ENCODE measurements at regions not wholly inside any gene's neighbourhood (a gene's known extent, or its start where the extent isn't known, plus 50 kb on each side); places are given as distances from the start of the nearest gene placed in this dataset.
A peak's percentile ranks its signal among the peaks of the same experiment; 100 is the strongest.

DNA sequence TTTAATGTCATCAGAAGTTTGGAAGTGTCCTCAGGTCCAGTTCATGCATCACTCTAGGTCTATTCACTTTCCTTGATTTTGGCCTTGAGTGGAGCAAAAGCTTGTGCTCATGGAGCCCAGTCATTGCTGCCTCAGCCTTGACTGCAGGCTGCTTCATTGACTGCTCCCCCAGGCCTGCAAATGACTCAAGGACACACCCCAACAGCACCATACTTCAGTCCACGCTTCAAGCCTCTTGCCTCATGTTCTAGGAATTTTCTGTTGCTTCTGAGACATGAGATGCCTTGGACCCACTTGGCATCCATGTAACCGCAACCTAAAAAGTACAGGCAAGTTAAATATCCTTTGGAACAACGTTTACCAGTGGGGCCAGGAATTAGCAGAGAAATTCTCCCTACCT, 193.7 kb downstream of the PIK3R1 start:
- no peak for DNase-seq

DNA sequence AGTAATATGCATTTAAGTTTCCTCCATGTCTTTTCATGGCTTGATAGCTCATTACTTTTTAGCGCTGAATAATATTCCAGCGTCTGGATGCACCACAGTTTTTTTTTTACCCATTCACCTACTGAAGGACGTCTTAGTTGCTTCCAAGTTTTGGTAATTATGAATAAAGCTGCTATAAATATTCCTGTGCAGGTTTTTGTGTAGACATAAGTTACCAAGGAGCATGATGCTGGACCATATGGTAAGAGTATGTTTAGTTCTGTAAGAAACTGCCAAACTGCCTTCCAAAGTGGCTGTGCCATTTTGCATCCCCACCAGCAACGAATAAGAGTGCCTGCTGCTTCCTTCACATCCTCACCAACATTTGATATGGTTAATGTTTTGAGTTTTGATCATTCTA, 195.6 kb downstream of the PIK3R1 start:
- DNase-seq: no peak

DNA sequence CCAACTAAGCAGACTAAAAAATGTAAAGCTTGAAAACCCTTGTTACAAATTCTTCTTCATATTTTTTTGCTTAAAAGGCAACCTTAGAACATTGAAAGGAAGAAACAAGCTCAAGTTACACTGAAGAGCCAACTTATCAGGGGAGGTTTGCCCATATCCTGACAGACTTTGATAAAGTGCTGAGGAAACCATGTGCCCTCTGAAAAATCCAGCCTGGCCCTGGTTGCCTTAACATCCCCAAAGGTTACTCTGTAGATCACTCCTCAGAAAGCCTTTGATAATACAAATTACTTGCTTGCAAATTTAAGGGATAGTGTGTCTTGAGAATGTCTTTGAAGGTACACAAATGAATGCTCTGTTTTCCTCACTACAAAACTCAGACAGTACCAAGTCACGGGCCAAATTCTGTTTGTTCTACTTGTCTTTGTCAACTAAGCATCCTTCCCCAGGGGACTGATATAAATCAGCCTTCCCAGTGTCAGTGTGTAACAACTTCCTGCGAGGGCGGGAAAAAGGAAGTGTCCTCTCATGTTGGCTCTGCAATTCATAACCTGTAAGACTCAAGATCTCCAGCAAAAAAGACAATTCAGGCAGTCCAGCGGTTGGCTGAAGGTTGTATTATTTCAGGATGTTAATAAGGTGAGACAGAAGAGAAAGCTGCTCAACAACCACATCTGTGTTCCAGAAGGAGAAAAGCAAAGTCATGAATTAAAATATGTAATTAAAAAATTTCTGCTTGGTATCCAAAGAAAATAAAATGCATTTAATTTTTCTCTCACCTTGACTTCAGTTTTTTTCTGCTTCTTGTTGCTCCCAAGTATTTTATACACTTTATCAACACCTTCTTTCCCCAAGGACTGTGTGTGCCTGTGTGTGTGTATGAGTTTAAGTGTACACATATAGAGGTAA, 199.9 kb downstream of the PIK3R1 start:
- no peak for DNase-seq

DNA sequence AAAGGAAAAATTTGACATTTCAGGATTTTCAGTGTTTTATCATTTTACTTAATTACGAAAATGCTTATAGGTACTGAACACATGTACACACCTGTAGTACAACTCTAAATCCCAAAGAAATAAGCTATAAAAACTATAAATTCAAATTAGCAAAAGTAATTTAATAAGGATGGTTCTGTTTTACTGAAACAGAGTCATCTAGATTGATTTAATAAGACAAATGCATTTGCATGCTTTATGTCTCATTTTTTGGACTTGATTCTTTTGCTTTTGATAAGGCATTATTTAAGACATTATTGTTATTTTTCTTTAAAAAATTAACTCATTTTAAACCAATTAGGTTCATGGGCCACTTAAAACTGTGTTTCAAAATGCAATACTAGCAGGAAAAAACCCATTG, 201.2 kb downstream of the PIK3R1 start:
- DNase-seq: no peak

DNA sequence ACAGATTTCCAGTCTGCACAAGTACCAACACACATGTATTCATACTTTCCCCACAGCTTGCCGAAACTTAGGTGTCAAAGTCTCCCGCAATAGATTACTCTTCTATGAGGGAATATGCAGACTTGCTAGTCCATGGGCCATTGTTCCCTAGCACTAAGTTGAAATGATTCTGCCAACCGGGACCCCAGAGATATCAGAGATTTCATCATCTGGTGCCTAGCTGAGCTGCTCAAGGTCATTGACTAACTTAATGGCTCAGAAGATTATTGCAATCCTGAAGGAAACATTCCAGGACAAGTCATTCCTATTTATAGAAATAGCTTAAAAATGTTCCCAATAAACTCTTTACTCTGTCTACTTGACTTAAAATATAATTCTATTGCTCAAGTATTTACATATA, 202.6 kb downstream of the PIK3R1 start:
- DNase-seq: no peak

DNA sequence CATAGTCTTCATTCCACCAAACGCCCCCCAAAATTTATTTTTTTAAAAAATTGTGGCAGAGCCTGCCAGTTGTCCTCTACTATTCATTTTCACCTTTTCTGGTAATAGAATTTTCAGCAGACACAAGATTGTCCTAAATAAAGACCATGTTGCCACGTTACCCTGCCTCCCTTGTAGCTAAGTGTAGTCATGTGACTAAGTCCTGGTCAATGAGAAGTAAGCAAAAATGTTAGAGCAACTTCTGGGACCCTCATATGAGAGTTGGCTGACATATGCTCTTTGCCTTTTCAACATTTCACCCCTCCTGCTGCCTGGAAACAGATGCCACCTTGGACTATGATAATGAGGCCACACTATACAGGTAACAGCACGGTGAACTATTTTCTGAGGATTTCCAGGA, 203.1 kb downstream of the PIK3R1 start:
- DNase-seq: no peak

DNA sequence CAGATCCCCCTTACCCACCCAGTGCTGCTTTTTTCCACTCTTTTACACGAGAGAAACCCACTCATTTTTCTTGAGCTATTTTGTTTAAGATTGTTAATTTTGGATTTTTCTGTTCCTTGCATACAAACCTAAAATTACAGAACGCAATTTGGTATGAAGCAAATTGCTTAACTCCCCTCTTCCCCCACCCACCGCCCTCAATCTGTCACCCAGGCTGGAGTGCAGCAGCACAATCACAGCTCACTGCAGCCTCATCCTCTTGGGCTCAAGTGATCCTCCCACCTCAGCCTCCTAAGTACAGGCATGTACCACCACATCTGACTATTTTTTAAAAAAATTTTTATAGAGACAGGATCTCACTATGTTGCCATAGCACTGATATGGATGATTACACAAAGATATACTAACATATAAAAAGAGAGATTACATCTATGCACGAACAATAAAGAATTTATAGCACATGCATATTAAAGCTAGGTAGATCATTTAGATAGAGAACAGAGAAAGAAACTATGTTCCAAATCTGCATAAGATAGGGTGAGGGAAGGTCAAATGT, 203.6 kb downstream of the PIK3R1 start:
- DNase-seq: no peak

DNA sequence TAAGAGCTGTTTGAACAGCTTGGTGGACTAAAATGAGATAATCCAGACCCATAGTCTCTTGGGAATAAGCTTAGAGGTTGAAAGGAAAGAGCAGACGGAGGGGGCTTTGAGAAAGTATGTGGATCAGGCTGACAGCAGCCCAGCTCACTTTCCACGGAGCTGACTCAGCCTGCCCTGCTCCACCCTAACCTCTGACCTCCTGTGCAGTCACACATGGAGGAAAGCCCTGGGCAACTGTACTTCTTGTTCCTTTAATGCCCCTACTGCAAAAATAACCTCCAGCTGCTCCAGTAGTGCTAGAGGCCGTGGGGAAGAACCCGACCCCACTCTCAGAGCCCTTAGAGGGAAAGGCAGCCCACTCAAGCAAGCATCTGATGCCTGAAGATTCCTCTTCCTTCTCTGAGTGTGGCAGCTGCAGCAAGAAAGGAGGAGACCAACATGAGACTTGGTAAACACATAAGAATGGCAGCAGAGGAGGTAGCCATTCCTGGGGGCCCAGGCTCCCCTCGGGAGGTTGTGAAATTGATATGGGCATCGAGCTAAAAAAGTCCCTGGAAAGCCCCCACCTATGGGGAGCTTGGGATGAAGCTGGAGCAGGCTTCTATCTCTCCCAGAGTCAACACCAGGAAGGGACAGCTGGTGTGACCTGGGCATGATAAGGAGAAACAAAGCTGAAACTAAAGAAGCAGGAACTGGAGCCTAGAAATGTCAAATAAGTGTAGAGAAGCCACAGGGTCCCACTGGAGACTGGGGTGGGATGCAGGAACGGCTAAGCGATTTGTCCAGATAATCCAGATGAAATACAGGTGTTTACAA, 204.3 kb downstream of the PIK3R1 start:
- DNase-seq: no peak

DNA sequence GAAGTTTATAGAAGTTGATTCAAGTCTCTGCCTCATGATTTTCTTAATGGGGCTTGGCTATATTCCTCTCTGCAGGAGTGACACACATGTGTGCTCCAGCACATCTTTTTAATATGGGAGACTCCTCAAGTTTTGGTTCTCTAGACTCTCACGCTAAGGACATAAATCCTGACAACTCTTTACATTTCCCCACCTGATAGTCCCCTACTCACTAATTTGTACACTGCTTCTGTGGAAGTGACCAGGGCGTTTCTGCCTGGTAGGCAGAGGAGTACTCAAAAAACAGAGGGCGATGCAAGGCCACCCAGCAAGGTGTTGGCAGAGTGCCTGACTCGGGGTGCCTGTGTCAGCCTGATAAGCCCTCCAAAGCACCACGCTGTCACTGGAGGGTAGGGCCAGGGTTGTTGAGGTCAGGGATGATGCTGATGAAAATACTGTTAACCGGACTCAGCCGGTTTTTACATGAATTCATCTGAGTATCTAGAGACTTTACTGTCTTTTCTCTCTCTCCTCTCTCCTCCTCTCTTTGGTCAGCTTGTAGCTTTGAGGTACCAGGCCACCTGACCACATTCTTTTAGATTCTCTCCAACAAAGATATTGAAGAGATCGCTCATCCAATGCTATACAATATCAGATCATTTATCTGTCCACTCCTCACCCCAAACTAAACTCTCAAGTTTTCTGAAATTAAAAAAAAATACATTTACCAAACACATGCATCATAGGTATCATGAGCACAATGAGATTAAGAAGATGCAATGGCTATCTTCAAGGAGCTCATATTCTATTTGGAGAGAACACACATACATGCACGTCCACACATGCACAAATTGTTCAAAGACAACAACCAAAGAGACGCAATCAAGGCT, 205.2 kb downstream of the PIK3R1 start:
- DNase-seq: no peak

DNA sequence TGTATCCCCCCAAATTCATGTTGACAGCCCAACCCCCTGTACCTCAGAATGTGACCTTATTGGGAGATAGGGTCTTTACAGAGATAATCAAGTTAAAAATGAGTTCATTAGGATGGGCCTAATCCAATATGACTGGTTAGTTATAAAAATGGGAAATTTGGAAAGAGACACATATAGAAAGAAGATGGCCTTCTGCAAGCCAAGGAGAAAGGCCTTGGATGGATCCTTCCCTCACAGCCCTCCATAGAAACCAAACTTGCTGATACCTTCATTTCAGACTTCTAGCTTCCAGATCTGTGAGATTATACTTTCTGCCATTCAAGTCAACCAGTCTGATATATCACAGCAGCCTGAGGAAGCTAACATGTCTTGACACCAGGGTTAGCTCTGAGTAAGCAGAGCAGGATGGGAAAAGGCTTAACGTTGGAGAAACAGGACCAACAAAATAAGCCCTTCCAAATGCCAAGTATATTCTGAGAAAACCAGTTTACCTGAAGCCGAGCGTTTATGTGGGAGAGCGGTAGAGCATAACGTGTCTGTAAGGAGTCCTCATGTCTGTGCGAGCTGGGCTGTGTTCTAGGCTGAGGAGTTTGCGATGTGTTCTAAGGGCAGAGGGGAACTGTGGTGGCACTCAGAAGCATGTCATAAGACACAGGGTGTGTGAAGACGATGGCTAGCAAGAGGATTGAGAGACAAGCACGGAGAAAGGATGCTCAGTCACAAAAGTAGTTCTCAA, 206.1 kb downstream of the PIK3R1 start:
- DNase-seq: no peak

DNA sequence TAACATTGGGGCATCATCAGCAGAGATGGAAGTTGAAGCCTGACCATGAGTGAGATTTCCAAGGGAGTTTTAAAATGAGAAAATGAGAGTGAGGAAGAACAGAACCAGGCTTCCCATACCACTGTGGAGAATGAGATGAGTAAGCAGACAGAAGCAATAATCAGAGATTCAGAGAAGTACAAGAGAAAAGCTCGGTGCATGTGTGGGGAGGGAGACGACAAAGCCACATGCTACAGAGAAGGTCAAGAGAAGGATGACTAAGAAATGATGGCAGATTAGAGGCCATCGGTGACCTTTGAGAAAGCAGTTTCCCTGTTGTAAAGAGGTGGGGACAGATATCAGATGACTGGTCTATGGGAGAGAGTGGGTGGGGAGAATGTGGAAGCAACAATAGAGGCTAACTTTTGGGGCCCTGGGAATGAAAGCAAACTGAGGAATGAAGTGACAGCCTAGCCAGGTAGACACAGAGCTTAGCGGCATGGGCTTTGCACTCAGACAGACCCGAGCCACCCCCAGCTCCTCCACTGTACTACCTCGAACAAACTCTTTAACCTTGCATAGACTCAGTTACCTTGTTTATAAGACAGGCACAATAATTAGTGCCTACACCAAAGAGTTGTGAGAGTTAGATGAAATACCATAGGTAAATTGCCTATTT, 207.7 kb downstream of the PIK3R1 start:
- no peak for DNase-seq

DNA sequence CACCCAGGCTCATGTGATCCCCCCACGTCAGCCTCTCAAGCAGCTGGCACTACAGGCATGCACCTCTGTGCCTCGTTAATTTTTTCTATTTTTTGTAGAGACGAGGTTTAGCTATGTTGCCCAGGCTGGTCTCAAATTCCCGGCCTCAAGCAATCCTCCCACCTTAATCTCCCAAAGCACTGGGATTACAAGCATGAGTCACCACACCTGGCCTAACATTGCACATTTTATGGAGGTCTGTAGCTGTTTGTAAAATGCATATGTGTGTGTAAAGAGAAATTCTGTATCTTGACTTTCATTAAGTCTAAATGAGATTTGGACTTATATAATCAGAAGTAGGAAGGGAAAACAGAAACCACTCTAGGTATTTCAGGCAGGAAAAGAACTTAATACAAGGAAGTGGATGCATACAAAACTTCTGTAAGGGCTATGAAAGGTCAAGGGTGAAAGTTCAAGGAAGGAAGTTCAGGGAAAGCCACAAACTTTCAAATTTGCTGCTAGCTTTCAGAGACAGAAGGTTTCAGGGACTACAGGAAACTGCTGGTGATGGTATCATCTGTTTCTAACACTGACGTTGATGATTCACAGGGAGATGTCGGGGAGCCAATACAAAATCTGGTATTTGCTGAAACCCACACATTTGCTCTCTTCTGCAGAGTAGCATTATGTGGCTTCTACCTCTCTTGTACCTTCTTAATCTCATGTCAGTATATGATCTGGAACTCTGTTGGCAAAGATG, 209.4 kb downstream of the PIK3R1 start:
- DNase-seq: peak; percentile 49

DNA sequence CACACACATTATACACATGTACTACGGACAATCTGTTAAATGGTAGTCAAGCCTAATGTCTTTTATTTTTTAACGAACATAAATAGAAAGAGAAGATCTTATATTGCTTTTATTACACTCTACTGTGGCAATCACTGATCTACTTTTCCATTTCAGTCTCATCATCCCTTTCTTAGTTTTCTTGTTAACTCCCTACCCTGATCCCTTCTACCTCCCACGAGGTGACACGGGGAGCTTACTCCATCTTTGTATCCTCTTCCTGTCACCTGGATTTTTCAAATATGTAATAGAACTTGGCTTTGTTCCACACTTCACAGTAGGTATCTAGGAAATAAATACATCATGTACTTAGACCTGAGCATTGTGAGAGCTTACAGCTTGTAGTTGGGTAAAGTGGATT, 211.0 kb downstream of the PIK3R1 start:
- no peak for DNase-seq

DNA sequence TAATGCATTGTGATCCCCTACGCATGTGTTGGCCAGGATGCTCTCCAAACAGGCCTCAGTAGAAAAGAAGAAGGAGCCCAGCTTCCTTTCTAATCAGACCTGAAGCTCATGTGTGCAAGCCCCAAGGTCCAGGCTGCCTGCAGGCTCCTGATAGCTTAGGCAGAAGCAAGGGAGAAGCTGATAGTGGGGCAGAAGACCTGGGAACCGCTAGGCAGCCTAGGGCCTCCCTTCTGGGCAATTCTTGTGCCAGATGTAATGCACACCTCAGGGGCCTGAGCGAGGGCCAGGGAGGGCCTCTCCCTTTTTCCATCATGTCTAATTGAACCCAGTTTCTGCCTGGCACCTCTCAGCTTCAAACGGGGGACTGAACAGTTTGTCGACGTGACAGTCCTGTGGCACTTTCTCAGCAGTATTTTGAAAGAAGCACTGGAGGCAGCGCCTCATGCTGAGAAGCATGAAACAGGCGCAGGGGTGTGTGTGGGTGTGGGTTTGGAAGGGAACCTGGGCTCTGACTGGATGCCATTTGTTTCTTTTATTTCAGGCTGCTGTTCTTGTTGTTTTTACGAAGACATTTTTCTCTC, 212.8 kb downstream of the PIK3R1 start:
- DNase-seq: no peak

DNA sequence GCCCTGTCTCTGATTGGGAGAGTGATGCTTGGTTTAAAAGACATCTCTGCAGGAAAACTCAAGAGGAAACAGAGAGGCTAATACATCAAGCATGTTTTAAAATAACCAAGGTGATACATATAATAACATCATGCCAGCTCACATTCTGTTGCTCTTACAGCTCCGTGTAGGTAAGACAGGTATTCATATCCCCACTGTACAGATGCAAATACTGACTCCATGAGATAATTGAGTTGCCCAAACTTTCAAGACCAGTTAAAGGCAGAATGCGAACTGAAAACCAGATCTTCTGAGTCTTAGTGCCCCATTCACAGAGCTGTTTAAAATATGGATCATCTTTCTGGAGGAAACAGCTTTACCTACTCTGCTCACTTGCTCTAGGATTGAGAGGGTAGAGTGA, 214.0 kb downstream of the PIK3R1 start:
- DNase-seq: no peak

DNA sequence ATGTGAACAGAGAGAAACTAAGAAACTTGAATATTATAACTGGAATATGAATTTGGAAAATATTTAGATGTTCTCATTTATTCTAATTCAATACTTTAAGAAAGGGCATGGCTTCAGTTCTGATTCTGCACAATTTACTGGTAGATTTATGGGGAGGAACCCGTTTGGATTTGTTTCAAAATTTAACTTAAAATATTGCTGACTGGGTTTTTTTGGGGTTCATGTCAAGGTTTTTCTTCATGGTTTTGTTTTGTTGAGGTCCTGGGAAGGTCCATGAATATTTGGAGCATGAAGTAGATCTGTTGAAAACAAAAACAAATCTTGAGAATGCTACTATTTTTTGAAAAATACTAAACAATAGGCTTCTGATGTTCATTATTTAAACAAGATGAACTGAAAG, 214.7 kb downstream of the PIK3R1 start:
- no peak for DNase-seq

DNA sequence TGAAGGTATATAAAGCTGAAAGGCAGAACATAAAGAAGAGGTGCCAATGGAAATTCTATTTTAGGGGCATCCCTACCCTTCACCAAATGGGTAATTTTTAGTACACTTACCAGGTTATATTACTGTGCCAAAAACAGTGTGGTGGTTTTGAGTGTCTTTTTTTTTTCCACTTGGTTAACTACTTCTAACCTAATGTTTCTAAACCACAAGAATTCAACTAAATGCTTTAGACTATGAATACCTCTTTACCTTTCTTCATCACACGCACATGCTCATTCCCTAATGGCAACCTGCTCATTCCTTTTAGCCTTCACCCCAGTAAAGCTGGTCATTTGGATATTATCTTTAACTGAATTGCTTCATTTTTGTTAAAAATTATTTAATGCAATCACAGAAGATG, 215.6 kb downstream of the PIK3R1 start:
- no peak for DNase-seq

DNA sequence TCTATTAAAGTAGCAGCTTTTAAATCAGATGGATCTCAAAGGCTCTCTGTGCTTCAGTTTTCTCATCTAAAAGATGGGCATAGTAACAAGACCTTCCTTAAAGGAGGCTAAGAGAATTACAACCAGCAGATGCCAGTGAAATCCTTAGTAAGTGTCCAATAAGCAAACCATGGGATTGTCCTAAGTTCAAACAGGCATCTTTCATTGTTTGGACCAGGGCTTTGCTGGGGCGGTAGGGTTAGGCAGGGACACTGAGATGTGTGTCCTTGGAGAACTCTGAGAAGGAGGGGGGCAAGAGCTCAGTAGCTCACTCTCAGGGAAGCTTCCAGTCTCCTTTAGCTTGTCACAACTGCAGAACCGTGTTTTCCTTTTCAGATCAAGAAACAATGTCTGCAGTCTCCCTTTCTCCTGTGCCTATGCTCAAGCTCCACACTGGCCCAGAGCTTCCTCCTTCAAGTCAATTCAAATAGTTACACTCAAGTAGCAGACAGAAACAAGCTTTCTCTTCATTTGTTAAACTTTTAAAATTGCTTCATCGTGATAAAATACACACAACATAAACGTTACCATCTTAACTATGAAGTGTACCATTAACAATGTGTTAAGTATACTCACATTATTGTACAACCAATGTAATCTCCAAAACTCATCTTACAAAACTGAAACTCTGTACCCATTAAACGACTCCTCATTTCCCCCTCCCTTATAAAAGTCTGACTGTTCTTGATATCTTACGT, 216.2 kb downstream of the PIK3R1 start:
- DNase-seq: no peak

DNA sequence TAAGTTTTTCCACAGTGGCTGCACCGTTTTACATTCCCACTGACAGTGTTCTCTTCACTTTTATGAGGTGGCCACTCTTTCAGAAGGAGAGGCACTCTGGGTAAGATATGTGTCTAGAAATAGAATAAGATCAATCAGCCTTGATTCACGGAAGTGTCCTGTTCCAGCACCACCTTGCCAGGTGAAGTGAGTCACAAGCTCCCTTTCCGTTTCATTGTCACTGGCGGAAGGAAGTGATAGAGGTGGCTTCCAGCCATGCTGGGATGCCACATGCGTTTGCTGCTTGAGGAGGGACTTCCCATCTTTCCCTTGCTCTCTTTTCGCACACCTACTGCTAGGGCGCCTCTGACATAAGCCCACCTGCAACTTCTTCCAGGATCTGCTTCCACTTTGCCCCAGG, 217.1 kb downstream of the PIK3R1 start:
- DNase-seq: peak; percentile 42

DNA sequence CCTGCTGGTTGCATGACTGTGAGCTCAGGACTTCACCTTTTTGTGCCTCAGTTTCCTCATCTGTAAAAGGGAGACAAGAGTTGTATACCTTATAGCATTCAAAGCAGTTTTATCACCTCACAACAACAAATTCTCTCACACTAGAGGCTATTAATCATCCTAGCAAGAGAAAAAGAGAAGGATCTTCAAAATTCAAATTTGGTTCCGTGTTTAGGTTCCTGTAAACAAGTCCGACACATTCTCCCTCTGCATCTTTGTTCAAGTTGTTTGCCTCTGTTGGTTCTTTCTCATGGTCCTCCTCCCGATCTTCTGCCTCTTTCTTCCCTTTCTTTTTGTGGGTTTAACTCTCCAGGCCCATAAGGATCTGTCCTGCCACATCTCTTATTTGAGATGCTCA, 218.0 kb downstream of the PIK3R1 start:
- no peak for DNase-seq

Measured in CD4-positive, alpha-beta T cell treated with Interleukin-6 for 4 hours (primary cell).